HG03469 (cell line): ENCODE measurements at regions not wholly inside any gene's neighbourhood (a gene's known extent, or its start where the extent isn't known, plus 50 kb on each side); places are given as distances from the start of the nearest gene placed in this dataset.

Experiments
- ATAC-seq: cut with Tn5 transposase; IDR thresholded peaks from one replicate; pipeline ENCODE4 v1.9.1; 2021; ENCODE audit warnings: mild to moderate bottlenecking, moderate library complexity, moderate number of reproducible peaks; ENCODE audit not compliant: unreplicated experiment

DNA sequence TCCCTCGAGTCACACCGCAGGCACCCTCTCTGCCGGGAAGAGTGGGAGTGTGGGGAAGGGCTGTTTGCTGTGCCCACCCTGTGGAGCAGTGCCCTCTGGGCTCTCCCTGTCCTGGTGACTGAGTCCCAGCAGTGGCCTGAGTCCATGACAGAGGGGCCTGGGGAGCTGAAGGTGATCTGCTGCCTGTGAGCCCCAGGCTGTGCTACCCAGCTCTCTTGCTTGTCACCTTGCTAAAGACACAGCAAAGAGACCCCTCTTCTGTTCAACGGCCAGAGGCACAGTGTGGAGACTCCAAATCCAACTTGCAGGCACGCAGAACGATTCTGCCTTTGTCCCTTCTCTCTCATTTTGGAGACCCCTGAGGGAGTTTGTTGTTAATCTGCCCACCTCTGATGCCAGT lies 232.6 kb downstream of the OPA1 start:
- no peak for ATAC-seq

DNA sequence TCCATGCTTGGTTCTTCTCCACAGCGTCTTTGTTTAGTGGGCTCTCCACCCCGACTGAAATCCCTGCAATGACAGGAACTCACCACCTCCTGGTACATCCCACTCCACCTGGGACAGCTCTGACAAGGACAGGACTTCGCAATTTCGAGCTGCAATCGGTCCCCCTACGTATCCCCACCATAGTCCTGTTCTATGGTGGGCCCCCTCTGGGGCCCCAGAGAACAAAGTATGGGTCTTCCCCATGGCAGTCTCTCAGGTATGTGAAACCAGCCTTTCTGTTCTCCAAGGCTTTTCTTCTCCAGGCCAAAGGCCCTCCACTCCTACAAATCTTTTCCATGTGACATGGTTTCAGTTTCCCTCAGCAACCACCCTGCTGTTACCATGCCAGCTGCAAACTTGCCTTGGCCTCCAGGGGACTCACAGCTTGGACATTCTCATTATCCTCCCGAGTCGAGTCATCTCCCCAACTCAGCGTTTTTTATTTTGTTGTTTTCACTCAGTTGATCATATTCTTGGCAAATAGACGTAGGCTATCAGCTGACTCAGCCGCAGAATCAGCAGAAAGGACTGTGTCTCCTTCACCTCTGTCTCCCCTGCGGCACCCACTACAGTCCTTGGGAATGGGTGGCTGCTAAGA lies 233.3 kb downstream of the OPA1 start:
- no peak for ATAC-seq

- ATAC-seq, result no peak
These were observed 234.1 kb downstream of the OPA1 start for GRCh38 chr3:193827040-193827669.

DNA sequence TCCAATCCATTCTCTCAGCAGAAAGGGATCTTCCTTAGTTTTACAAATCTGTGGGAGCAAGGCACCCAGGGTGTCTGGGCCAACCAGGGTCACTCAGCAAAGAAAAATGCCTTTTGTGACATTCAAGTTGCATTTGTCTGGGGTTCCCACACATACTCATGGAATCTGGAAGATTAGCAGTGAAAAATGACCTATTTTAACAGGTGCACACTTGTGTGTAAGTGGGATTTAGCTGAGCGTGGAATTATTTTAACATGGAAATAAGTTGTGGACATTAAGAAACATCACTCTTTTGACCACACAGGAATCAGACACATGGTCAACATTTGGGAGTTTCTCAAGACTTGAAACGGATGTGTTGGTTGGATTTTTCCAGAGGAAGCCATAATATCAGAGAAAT lies 234.9 kb downstream of the OPA1 start:
- ATAC-seq, result no peak

DNA sequence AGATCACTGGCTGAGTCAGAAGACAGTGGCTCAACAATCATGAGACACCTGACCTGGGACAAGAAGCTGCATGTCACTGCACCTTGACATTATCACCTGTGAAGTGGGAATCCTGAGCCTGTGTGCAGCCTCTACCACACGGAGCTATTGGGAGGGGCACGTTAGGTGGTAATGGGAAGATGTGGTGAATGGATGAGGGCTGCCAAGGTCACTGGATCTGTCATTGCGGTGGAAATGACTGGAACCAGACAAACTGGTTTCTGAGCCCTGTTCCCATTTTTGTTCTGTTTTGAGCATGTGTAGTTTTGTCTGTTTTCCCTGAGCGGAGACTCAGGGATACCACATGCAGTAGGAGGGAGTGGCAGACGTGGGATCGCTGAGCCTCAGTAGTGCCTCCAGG lies 235.5 kb downstream of the OPA1 start:
- ATAC-seq, result no peak

DNA sequence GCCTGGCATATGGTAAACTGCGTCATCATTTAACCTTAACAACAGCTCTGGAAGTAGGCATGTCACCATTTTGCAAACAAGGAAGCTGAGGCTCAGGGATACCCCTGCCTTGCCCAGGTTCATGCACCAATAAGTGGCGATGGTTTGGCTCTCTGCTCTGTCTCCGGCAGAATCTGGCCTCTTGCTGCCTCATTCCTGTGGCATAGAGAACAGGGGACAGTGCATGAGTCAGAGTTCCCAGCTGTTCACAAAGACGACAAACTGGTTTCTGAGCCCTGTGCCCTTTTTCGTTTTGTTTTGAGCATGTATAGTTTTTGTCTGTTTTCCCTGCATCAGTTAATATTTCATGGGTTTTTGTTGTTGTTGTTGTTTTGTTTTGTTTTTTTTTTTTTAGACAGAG lies 236.8 kb downstream of the OPA1 start:
- no peak for ATAC-seq

DNA sequence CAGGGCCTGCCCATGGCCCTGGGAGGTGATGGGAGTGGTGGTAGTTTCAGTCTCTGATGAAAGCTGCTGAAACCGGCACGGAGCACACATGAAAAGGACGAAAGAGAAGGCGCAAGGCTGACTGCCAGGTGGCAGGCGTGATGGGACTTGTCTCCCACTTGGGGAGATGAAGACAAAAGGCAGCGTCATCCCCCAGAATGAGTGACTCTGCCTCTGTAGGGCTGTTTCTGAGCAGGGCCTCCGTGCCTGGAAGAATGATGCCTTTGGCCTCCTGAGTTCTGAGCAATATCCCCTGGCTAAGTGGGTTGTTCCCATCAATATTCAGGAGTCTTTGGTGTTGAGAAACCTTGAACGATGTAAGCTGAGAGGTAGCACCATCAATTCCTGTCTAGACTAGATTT lies 237.8 kb downstream of the OPA1 start:
- no peak for ATAC-seq

- ATAC-seq, result no peak
These were observed 238.8 kb downstream of the OPA1 start for GRCh38 chr3:193831495-193832455.

DNA sequence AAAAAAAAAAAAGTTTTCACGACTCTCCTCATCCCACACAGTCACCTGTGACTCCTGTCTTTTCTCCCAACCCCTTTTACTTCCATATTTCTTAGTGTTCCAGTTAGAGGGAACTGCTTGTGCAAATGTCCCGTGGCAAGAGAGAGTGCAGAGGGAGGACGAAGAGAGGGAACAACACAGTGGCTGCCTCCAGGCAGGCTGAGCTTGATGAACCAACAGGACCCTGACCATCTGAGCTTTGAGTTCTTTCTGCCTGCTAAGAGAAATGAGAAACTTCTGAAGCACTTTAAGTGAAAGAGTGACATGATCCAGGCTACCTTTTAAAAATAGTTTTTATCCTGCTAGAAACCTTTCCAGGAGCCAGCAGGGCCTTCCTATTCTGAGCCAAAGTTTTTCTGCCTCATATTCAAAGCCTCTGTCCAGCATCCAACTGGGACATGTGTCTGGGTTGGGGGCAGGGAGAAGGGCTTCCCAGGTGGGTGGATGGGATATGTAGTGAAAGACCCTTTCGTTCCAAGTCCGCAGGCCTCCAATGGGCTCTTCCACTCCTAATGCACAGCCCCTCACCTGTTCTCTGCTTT lies 239.9 kb downstream of the OPA1 start:
- no peak for ATAC-seq

GRCh38 chr3:193833592-193833991 lies 240.6 kb downstream of the OPA1 start:
- ATAC-seq, result no peak

- ATAC-seq, result no peak
These were observed 242.4 kb downstream of the OPA1 start for GRCh38 chr3:193835414-193835813.

GRCh38 chr3:193836511-193836910 lies 243.5 kb downstream of the OPA1 start:
- no peak for ATAC-seq

GRCh38 chr3:193836918-193837317 lies 243.9 kb downstream of the OPA1 start:
- no peak for ATAC-seq

DNA sequence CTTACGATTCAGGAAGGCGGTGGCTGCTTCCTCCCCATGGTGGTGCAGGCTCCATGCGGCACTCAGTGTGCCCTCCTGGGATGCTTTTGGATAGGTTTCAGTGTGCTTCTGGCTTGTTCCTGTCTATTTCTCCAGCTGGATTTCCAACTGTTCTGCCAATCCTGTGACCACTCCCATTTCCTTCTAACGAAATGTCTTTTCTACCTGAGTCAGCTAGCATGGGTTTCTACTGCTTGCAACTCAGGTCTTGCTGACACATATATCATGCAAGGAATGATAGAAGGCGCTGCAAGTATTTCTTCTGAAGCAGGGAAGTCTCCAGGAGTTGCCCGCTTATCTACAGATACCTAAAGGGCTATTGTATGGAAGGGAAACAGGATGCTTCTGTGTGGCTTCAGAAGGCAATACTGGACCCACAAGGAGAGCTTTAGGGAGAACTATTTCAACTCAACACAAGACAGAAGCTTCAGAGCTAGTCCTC lies 244.4 kb downstream of the OPA1 start:
- ATAC-seq, result no peak

DNA sequence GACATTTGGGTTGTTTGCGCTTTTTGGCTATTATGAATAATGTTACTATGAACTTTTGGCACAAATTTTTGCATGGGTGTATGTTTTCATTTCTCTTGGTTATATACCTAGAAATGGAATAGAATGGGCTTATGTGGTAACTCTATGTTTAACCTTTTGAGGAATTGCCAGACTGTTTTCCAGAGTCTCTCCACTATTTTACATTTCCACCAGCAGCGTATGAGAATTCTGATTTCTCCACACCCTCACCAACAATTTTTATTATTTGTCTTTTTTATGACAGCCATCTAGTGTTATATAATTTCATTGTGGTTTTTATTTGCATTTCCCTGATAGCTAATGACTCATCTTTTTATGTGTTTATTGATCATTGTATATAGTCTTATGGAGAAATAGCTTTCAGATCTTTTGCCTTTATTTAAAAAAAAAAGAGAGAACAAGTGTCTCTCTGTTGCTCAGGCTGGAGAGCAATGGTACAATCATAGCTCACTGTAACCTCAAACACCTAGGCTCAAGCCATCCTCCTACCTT lies 247.2 kb downstream of the OPA1 start:
- ATAC-seq, result no peak

GRCh38 chr3:193841581-193841980 lies 248.6 kb downstream of the OPA1 start:
- no peak for ATAC-seq

GRCh38 chr3:193842029-193842798 lies 249.2 kb downstream of the OPA1 start:
- ATAC-seq, result peak; percentile 57

- ATAC-seq, result no peak
These were observed 249.9 kb downstream of the OPA1 start for GRCh38 chr3:193842832-193843473.

DNA sequence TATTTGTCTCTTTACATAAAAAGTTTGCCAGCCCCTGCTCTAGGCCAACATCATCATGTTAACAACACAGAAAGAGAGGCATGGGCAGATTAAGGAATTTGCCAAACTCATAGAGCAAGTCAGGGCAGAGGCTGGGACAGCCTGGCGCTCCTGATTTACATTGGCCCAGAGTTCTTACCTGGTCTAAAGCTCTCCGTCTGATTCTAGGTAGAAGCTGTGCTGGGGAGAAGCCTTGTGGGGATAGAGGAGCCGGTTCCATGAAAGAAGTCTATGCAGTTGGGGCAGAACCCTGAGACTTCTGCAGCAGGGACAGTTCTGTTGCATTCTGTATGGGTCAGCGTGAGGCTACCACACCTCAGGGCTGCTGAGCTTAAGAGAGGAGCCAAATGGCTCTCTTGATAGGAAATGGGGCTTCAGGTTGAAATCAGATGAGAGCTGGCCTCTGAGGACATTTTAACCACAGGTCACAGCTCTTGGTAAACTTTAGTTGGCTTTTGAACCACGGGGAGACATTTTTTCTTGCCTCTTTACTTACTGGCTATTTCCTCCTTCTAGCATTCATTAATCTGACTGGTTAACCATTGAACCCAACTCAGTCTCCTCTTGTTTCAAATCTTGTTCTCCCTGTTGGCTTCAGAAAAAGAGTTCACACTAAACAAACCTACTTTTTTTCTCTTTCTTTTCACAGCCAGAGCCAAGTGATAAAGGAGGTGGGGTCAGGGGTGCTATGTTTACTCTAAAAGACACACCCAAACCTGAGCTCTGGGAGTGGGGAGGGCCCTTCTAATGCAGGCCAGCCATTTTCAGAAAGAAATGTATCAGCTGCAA lies 250.7 kb downstream of the OPA1 start:
- no peak for ATAC-seq
